SK-MEL-5 (cell line): ENCODE measurements at regions not wholly inside any gene's neighbourhood (a gene's known extent, or its start where the extent isn't known, plus 50 kb on each side); places are given as distances from the start of the nearest gene placed in this dataset.

Source experiments
- DNase-seq: peaks from one replicate; pipeline ENCODE4 v3.0.0-alpha.2; 2016; ENCODE audit warnings: low read depth, low spot score
- in situ Hi-C: cut with HindIII; loops from 2 replicates; pipeline ENCODE4 v1.10.0; 2016; ENCODE audit warnings: low sequenced_read_pairs, high pct_unique_total_duplicates, low pct_unique_long_range_greater_than_20kb

DNA sequence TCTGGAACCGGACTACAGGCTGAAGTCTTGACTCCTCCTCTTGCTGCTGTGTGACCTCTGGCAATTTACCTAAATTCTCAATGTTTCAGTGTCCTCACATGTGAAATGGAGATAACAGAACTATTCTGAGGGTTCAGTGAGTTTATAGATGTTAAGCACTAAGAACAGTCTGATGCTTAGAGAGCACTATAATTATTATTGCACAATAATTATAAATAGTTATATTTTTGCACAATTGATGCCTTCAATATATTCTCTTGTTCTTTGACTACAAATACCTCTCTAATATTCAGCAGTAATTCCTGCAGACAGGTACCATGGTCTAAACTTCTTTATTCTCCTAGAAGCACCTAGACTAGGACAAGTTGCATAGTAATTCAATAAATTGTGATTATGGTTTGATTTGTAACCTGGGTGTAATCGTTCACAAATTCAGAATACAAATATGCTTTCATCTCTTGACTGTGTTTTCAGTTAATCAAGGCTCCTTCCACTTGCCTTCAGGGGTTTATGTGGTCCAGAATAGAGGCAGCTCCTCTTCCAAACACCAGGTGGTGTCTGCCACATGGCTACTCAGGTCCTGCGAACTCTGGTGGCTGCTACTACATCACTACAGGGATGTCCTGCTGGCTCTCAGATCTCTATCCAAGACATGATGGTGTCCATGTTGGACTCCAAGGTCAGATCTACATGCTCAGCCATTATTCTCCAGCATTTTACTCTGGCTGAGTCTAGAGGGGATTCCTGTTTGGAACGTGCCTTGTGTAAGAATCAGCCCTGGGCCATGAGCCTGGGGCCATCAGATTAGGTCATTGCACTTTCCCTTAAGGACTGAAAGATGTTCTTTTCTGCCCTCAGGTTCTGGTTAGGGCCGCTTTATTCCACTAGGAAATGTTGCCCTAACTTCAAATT is 103.4 kb downstream of the QRFPR start:
- peak; percentile 53 for DNase-seq
- in situ Hi-C loops, result no loop called here

DNA sequence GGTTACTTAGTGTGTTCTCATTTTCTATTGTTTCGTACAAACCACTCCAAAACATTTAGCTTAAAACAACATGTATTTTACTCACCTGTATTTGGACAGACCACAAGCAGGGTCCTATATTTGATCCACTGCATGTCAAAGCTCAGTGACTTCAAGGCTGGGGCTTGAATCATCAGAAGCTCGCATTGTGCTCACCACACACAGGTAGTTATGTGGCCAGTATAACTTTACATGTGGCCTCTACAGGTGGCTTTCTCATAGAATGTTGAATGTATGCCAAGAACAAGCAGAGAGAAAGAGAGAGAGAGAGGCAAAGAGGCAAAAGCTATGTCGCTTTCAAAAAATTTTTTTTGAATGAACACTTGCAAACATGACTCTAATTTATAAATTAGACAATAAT is 107.6 kb downstream of the QRFPR start:
- in situ Hi-C loops, result no loop called here
- DNase-seq, result no peak

DNA sequence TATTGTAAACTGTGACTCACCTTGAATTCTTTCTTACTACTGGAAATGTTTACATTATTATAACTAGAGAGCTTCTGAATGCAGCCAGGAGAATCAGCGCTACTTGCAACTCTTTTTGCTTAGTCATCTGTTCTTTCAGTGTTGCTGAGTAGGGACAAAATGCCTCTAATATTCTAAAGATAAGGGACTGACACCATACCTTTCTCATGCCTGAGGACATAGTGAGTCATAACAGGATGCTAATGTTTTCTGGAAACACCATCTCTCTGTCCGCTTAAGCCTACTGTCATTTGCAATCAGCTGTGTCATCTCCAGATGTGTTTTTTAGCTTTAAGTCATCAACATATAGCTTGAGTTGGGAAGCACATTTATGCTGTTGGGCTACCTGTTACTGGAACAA is 108.3 kb downstream of the QRFPR start:
- in situ Hi-C loops, result no loop called here

DNA sequence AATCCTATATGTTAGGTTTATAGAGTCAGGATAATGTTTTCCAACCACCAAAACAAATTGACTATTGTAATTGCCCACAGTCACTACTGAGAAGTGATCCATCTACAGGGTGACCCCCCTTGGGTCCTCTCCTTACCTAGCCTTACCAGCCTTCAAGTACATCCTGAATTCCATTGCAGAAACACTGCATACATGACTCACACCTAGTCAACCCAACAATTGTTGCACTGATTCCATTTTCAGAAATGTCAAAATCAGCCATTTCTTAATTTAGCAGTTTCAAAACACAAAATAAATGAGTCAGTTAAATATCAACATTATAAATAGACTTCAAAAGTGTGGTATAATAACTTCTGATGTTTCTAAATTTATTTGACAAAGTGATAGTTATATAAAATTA is 106.3 kb upstream of the TNIP3 start:
- DNase-seq, result no peak
- in situ Hi-C loops, result no loop called here

More for the DNA sequence above, 108.3 kb downstream of the QRFPR start:
- no peak for DNase-seq

DNA sequence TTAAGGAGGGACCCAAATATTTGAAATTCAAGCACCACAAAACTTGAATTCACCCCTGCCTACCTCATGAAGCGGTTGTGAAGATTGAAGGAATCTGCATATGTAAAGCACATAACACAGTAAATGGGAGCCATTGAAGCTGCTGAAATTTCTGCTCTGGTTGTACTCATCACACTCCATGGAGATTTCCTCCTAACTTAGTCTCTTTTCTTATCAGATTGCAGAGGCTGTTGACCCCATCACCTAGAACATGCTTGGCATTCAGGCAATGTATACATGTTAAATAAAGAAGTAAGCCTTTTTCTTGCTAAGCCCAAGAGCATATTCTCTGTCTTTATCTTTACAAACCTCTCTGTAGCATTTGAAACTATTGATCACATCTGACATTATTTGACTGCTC is 104.9 kb upstream of the TNIP3 start:
- in situ Hi-C loops, result no loop called here

DNA sequence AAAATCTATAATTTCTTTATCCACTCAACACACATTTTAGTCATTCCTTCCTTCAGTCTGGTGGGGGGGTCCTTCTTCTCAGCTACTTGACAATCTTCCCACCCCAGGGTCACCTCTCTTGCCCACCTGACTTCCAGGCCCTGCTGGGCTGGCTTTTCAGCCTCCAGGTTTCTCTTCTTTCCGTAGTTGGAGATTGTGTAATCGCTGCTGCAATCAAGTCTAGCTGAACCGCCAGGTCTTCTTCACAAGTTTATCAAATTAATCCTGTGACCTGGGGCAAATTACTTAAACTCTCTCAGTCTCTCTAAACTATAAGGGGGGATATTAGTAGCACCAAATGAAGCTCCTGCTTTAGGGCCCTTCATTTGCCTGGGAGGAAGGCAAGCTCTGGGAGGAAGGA is 102.9 kb upstream of the TNIP3 start:
- in situ Hi-C loops, result no loop called here
- no peak for DNase-seq

More for the DNA sequence above, 104.9 kb upstream of the TNIP3 start:
- no peak for DNase-seq

DNA sequence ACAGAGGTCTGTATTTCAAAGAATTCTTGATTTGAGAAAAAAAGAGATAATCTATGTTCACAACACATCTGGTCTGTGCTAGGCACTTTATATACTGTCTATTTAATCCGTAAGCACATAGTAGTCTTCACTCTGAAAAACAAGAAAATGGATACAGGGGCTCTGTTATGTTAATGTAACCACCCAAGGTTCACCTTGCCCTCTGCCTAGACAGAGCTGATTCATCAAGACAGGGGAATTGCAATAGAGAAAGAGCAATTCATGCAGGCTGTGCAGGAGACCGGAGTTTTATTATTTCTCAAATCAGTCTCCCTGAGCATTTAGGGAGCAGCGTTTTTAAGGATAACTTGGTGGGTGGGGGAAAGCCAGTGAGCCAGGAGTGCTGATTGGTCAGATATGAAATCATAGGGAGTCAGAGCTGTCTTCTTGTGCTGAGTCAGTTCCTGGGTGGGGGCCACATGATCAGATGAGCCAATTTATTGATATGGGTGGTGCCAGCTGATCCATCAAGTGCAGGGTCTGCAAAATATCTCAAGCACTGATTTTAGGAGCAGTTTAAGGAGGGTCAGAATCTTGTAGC is 92.9 kb upstream of the TNIP3 start:
- in situ Hi-C loops, result no loop called here
- no peak for DNase-seq

DNA sequence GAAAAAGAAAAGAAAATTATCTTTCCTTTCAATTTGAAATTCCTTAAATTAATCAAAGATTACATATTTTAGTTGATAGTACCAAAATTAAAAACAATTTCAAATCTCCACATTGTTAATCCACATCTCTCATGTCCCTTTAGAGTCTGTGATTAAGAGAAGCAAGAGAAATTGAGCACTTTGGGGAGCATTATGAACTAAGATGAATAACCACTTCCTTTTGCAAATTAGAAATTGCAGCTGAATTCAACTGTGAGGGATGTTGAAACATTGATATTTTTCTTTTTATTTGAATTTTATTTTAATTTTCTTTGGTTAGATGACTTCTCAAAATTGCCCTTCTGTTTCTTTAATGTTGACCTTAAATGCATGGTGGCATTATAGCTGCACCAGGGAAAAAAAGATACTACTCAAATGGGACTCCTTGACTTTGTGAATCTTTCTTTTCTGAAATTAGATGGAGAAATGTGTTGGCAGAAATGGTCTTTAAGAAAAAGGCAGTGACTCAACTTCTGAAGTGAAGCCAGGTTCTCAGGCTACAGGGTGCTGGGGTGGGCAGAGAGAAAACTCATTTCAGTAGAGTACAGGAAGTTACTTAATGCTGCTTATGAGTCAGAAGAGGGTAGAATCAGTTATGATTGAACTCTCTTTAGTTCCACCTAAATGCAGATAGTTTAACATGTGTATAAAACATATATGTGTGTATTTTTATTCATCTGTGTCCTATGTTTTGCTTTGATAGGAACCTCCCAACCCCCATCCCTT is 92.0 kb upstream of the TNIP3 start:
- DNase-seq, result no peak

DNA sequence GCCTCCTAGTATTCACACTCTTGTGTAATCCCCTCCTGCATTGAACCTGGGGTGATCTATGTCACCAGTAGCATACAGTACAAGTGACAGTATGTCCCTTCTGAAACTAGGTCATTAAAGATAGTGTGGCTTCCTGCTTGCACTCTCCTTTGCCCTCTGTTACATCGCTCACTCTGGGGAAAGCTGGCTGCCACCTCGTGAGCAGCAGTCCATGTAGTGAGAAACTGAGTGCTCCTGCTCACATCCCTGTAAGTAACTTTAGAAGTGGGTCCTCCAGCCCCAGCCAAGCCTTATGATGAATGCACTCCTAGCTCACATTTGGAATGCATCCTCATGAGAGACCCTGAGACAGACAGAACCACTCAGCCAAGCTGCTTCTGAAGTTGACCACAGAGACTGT is 89.8 kb upstream of the TNIP3 start:
- DNase-seq, result no peak
- in situ Hi-C loops, result no loop called here

More for the DNA sequence above, 92.0 kb upstream of the TNIP3 start:
- in situ Hi-C loops, result no loop called here

DNA sequence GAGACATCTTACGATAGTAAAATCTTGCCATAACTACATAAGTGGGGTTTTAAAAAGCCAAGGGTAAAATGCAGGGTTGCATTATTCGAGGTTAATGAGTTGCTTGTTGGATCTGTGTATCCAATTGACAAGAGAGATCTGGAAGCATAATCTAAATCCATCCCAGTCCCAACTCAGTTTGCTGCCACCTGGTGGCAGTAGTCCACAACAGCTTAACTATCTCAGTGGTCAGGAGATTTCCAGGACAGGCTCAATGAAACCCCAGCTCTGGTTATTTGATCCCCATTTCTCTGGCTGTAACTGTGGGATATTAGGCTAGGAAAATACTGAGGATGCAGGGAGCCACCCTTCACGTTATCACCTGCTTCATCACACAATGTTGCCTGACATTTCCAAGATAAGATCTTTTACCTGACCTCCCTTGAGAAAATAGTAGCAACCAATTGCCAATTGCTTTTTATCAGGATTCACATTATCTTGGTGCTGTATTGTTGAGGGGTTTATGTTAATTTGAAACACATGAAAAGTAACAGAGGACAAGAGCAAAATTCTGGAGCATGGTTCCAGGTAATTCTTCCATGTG is 88.2 kb upstream of the TNIP3 start:
- in situ Hi-C loops, result no loop called here

DNA sequence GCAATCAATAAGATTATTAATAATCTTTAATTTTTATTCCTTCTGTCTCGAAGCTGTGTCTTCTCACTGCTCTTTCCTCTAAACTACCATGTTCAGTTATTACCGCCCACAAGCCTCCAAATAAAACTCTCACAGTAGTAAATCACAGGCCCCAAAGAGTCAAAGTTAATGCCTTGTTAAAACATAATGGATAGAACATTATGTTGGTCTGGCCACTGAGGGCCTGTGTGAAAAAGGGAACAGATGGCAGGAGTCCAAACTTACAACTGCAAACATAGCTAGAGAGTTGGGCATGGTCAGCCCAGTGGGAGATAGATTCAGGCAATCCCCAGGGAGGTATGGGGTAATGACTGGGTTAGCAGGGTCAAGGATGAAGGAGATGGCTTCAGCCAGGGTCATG is 84.6 kb upstream of the TNIP3 start:
- no peak for DNase-seq
- in situ Hi-C loops, result no loop called here

More for the DNA sequence above, 88.2 kb upstream of the TNIP3 start:
- DNase-seq, result peak; percentile 76

DNA sequence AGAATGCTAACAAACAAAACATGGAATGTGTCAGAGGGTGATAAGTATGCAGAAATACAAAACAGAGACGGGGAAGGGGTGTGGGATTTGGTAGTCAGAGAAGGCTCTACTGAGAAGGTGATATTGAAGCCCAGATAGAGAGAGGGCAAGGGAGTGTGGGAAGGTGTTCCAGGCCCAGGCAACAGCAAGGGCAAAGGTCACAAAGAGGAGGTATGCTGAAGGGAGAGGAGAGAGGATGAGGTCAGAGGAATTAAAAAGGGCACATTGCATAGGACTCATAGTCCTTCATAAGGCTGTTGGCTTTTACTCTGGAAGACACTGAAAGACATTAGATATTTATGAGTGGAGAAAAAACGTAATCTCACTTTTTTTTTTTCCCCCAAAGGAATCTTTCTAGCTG is 82.6 kb upstream of the TNIP3 start:
- no peak for DNase-seq
- in situ Hi-C loops, result no loop called here

DNA sequence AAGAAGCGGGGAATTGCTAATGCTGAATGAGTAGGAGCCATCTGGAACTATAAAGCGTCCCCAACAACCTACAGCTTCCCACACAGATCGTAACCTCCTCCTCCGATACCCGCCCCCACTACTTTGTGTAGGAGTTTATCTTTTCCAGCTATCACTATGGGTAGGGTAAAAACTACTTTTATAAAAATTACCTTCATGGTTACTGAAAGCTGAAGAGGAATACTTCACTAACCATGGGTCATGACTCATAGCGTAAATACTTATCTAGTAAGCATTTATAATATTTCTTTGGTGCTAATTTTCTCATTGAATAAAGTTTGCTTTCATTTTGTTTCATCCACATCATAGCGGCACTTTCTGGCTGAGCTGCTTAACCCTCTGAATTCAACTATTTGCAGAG is 79.4 kb upstream of the TNIP3 start:
- DNase-seq, result no peak
- in situ Hi-C loops, result no loop called here

DNA sequence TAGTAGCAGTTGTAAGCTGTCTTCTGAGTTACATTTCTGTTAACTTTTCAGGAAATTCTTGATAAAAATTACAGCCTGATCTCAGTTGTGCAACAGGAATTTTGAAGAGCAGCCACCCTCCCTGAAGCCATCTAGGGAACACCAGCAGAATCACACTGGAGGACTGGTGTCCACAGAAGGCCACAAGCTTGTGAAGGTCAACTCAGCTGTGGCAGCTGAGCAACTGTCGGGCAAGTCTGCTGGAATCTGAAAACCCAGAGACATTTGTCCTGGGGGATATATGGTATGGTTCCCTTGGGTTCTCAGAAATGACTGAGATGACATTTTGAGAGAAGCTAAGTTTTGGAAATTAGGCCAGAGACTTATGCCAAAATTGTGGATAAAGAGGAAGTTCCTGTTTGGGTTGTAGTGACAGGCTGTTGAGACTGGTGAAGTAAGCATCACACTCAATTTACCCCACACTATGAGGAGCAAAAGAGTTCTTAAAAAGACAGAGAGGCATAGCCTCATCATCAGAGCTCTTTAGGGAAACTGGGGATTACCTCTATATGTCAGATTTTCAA is 78.1 kb upstream of the TNIP3 start:
- DNase-seq, result no peak
- in situ Hi-C loops, result no loop called here

DNA sequence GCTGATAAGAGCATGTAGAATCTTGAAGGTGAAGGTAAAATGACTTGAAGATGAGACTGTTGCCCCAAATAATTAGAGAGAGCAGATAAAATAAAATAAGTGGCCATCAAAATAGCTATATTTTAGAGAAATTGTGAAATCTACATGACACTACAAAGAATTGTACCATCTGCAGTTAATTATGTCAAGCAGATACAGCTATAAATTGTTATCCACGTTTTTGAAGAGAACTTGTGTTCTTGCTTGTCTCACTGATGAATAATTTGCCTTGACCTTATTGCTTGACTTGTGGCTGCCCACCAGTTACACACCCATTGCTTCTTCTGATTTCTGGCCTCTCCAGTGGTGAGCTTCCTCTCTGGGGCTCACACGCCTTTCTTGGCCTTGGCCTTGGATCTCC is 75.8 kb upstream of the TNIP3 start:
- no peak for DNase-seq
- in situ Hi-C loops, result no loop called here

DNA sequence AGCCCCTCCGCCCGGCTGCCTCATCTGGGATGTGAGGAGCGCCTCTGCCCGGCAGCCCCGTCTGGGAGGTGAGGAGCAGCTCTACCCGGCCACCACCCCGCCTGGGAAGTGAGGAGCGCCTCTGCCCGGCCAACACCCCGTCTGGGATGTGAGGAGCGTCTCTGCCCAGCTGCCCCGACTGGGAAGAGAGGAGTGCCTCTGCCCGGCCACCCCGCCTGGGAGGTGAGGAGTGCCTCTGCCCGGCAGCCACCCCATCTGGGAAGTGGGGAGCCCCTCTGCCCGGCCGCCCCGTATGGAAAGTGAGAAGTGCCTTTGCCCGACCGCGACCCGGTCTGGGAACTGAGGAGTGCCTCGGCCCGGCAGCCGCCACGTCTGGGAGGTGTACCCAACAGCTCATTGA is 74.3 kb upstream of the TNIP3 start:
- DNase-seq, result no peak
- in situ Hi-C loops, result no loop called here

DNA sequence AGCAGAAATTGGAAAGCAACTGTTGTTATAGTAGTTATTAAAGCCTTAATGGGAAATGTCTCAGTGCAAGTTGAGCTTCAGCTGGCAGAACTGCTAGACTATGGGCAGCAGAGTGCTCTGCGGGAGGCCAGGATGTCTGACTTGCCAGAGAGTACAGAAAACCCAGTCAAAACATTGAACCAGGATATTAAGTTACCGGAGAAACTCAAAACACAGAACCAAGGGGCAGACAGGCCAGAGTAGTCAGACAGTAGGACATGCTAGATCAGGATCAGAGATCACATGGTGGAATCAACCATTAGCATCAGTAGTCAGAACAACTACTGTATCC is 72.9 kb upstream of the TNIP3 start:
- in situ Hi-C loops, result no loop called here
- DNase-seq, result no peak
